GM19324 (cell line): ENCODE measurements at regions not wholly inside any gene's neighbourhood (a gene's known extent, or its start where the extent isn't known, plus 50 kb on each side); places are given as distances from the start of the nearest gene placed in this dataset.

Experiments
- ATAC-seq: cut with Tn5 transposase; IDR thresholded peaks from one replicate; pipeline ENCODE4 v1.9.1; 2021; ENCODE audit warnings: mild to moderate bottlenecking, moderate library complexity; ENCODE audit not compliant: unreplicated experiment, low FRiP score

GRCh38 chr4:123955167-123955800 is 558.7 kb downstream of the SPRY1 start:
- no peak for ATAC-seq

DNA sequence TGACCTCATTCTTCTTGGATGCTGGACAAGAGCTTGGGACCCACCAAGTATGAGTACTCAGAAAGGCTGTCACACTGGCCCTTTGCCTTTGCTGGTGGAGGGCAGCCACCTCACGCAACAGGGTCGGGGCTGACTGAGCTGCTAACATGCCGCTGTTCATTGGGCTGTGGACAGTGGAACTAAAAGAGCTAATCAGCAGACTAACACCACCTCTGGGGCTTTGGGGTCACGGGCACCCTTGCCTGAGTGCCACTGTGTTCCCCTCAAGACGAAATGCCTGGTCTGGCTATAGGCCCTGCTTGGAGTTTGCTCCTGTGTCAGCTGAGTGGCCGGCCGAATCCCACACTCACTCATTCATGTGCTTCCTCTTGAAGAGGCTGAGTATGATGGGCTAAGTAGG is 559.6 kb downstream of the SPRY1 start:
- ATAC-seq, result no peak

DNA sequence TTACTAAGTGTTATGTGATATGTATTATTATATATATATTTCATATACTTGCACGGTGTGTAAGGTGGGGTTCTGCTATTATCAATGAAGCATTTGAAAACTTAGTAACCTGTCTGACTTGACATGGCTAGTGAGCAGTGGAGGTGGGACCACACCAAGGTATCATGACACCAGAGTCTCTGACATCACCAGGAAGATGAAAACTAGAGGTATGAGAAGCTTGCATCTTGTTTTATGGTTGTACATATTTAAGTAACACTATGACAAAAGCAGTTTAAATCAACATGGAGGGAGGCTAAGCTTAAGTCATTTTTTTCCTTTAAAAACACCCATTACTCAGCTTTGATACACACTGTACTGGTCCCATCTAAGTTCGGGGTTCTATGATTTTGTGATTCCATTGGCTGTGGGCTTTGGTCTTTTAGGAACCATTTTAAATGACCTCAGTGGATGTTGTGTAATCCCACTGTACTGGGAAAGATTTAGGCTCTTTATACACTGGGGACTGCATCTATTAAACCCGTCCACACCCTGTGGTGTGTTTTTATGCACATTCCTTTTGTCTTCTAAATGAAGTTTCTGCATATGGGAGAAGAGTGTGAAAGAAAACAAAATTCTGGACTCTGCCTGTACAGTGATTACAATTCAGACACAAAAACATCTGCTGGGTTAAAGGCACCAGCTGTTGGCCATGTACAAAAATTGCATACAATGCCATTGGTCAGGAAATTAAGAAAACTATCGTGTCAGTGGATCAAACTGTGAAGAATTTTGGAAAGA is 570.6 kb downstream of the SPRY1 start:
- ATAC-seq, result no peak

GRCh38 chr4:123972031-123972430 is 575.4 kb downstream of the SPRY1 start:
- no peak for ATAC-seq

DNA sequence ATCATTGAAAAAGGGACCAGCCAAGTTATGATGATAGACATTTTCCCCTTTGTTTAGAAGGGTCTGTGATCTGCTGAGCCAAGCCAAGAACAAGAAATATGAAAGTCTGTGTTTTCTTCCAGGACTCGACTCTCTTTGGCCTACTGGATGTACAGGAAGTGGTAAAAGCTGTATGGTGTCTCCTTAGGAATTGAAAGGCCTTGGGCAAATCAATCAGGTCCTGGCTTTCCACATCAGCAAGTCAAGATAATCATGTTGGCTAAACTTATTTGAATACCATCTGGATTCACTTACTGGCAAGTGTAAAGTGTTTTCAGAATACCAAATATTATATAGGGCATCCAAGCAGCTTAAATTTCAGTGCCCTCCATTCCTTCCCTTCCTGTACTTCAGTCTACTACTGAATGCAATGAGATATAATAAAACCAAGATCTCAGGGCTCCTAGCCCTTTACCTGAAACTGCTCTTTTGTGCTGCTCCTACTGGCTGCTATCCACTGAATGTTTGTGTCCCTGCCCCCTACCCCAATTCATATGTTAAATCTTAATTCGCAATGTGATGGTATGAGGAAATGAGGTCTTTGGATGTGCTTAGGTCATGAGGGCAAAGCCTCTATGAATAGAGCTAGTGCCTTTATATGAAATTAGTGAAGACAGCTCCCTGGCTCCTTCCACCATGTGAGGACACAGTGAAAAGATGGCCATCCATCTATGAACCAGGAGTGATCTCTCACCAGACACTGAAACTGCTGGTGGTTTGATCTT is 578.0 kb downstream of the SPRY1 start:
- ATAC-seq, result no peak

- peak; percentile 77 for ATAC-seq
Observed at GRCh38 chr4:123976285-123976684, 579.7 kb downstream of the SPRY1 start.

DNA sequence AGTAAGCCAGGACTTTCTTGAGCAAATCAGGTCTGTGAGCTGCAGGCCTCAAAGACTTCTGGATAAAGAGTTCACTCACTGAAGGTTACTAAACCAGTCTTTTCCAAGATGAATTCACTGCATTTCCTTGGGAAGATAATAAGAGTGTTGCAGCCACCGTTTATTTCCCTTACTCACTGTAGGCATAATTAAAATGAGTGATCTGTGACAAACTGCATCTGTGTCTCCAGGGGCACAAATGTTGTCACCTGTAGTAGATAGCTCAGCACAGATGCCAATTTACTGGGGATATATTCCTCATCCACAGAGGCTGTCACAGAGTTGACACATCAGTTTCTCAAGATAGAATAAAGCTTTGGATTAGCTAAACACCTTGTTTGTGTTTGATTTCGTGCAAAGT is 580.2 kb downstream of the SPRY1 start:
- ATAC-seq, result no peak

DNA sequence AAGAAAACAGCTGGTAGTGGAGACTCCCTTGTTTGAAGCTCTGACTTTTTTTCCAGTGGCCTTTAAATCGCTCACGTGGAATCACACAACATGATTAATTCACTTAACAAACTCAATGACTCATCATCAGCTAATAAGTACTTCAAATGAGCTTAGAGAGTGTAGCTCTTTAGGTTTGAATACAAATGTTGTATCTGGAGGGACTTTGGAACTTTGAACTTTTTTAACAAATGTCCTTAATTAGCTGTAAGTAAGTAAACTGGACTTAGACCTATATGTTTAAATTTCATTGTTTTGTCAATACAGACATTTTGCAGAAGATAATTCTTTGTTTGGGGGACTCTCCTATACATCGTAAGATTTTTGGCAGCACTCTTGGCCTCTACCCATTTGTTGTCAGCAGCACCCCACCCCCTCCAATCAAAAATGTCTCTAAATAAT is 581.1 kb downstream of the SPRY1 start:
- no peak for ATAC-seq

GRCh38 chr4:123978637-123979036 is 582.0 kb downstream of the SPRY1 start:
- no peak for ATAC-seq

DNA sequence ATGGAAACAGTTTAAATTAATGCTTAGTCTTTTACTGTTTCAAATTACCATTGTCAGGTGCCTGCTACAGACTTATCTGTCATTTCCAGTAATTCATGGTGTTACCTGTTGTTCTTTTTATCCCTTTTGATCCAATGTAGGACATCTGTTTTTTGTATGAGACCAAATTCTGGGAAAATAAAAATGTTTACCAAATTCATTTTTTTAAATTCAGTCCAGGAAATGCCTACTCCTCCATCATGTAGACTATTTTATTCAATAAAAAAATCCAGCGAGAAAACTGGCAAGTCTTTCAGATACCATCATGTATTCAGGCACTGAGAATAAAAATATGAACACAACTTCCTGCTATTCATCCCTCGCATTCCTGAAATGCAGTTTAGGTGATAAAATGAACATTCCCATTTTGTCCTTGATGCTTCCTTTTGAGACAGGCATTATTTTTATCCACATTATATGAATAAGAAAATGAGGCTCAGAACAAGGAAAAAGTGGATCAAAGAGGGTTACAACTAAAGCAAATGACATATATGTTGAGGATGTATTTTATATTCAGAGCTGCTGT is 584.2 kb downstream of the SPRY1 start:
- ATAC-seq, result no peak

DNA sequence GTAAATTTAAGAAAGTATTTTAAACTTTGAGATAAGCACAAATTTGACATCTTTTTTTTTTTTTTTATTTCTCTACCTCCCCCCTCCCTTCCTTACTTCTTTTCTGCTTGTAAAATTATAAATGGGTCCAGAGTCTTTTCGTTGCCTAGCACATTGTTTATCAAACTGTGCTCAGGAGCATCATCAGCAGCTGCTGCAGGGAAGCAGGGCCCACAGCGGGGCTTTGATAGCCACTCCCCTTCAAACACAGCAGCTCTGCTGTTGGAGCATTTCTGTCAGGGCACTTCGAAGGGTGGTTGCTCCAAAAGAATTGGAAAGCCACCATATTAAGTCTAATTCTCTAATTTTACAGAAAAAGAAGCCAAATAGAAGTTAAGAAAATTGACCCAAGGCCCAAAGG is 588.3 kb downstream of the SPRY1 start:
- ATAC-seq, result no peak

- ATAC-seq, result no peak
Observed at GRCh38 chr4:123986268-123986798, 589.7 kb downstream of the SPRY1 start.

GRCh38 chr4:123987408-123987807 is 590.8 kb downstream of the SPRY1 start:
- ATAC-seq, result no peak

DNA sequence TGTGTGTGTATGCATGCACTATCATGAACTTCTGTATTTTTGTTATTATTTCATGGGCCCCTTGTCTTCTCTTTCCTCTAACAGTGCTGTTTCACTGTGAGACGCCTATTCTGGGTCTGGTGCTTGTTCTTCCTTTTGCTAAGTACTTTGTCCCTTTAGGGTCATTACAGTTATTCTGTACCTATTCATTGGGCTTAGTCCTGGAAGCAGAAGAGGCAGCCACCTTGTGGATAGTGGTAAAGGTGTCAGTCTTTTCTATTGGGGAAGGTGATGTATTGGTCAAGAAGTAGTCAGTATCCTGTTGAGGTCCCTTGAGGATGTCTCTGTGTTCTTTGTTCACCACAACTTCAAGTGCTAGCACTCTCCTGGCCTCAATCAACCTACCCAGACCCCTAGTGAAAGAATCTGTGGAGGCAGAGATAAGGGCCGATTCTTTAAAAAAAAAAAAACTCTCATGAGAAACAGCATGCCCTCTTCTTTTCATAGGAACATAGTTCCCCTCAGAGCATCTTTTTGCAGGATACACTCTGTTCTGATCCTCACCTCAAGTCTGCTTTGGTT is 593.8 kb downstream of the SPRY1 start:
- no peak for ATAC-seq

DNA sequence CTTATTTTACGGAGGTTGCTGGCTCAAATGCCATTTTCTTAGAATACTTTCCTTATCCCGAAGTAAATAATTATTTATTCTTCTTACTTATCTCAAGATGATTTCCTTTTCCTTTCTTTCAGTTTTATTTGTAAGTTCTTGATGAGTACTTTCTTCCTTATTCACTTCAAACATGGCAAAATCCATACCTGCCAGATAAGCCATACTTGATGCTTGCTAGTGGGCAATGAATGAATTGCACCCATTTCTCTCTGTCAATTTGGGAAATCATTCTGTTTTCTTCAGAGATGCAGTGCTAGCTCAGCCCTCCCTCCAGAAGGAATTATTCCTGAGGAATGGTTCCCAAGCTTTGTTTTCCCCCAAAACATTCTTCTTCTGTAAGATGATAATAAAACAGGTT is 598.3 kb downstream of the SPRY1 start:
- no peak for ATAC-seq

DNA sequence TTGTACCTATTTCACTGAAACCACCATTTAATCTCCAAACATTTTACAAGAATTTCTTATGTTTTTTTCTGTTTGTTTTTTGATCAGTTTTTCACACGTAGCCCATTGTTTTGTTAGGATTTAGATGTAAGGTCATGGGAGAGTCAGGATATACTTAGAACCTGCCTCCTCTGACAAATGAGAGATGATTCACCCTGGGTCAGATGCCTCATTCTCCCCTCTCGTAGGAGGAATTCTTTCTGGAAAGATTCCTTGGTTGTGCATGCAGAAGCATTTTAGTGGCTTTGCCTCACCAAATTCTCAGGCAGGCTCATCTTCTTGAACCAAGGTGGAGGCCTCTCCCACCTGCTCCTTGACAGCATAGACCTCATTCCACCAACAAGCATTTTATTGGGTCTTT is 599.3 kb downstream of the SPRY1 start:
- ATAC-seq, result no peak

GRCh38 chr4:123996718-123997510 is 600.3 kb downstream of the SPRY1 start:
- ATAC-seq, result no peak

GRCh38 chr4:123997776-123998449 is 601.3 kb downstream of the SPRY1 start:
- ATAC-seq, result no peak

DNA sequence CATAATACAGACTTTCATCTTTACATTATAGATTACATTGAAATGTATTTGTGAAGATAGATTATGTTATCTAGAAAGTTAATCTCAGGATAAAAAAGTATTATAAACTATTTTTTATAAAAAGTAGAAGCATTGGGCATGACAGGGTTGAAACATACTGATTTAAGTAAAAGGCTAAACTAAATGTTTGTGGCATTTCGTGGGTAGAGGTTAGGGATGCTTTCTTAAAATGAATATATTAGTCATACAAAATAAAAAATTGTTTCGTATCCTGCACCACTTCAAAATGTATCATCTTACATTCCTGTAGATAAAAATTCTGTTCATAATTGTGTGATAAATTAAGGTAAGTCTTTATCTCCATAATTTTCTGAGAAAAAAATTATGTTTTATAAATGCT is 603.6 kb downstream of the SPRY1 start:
- no peak for ATAC-seq
